H1 (cell line): ENCODE measurements at regions not wholly inside any gene's neighbourhood (a gene's known extent, or its start where the extent isn't known, plus 50 kb on each side); places are given as distances from the start of the nearest gene placed in this dataset.
"Not testable (repeated sequence)": the region's sequence is repeated elsewhere in the genome, so short reads cannot be mapped to it uniquely, and the experiment has no call there.

Experiments
- CTCF ChIA-PET: fragments of 300-600 bp; sonication (Branson Sonifier 250); formaldehyde crosslinking; loops from one replicate; lab custom pipeline; 2021; ENCODE audit not compliant: partially characterized antibody; lab: Charles Lee
- POLR2A ChIA-PET: fragments of 300-600 bp; sonication (Branson Sonifier 250); formaldehyde crosslinking; loops from one replicate; lab custom pipeline; 2021; ENCODE audit warnings: inconsistent platforms; ENCODE audit not compliant: partially characterized antibody; lab: Charles Lee
- DNase-seq, 2 experiments: peaks; one replicate each; pipeline versions ENCODE4 v3.0.0 to v3.0.0-alpha.2; 2010 to 2022; ENCODE audit warnings: low spot score in 2 of 2, low read depth in 1 of 2, mixed read lengths in 1 of 2
- FAIRE-seq: peaks from 2 replicates; lab custom pipeline; 2011; peaks lifted over from hg19 to GRCh38; lab: Jason Lieb, UNC
- H2AFZ ChIP-seq: 2 replicates; pipeline ENCODE4 v1.8.1; 2012; ENCODE audit warnings: low read length, inconsistent platforms
- H2AK5ac ChIP-seq: 2 replicates; pipeline ENCODE4 v1.6.1; 2013; ENCODE audit warnings: low read depth, low read length
- H2BK120ac ChIP-seq: replicated peaks from 2 replicates; pipeline ENCODE3; 2013; ENCODE audit warnings: low read depth, low read length, inconsistent platforms
- H2BK12ac ChIP-seq: 2 replicates; pipeline ENCODE4 v1.6.1; 2013; ENCODE audit warnings: low read depth, low read length
- H2BK15ac ChIP-seq: 2 replicates; pipeline ENCODE4 v1.6.1; 2013; ENCODE audit warnings: low read length
- H2BK20ac ChIP-seq: 2 replicates; pipeline ENCODE4 v1.6.1; 2013; ENCODE audit warnings: low read length
- H2BK5ac ChIP-seq: 2 replicates; pipeline ENCODE4 v1.6.1; 2013; ENCODE audit warnings: low read depth, low read length
- H3K14ac ChIP-seq: 2 replicates; pipeline ENCODE4 v1.6.1; 2013; ENCODE audit warnings: inconsistent platforms; ENCODE audit not compliant: insufficient read length
- H3K18ac ChIP-seq: 2 replicates; pipeline ENCODE4 v1.6.1; 2013; ENCODE audit warnings: low read length; ENCODE audit errors: extremely low read depth
- H3K23ac ChIP-seq: 2 replicates; pipeline ENCODE4 v1.6.1; 2013; ENCODE audit warnings: inconsistent platforms; ENCODE audit not compliant: insufficient read length
- H3K23me2 ChIP-seq: 2 replicates; pipeline ENCODE4 v1.6.1; 2013; ENCODE audit warnings: low read depth, low read length
- H3K27ac ChIP-seq: 2 replicates; pipeline ENCODE4 v1.6.1; 2011; ENCODE audit warnings: low read depth, low read length, inconsistent platforms
- H3K27me3 ChIP-seq, 4 experiments: replicated peaks in 1 of 4; 1 replicate in 1 of 4; 2 replicates in 3 of 4; pipeline versions ENCODE4 v1.6.1 to v1.8.1; 2011 to 2013; ENCODE audit warnings: low read length in 3 of 4, mild to moderate bottlenecking in 3 of 4, inconsistent platforms in 2 of 4, mixed read lengths in 2 of 4, moderate library complexity in 1 of 4; ENCODE audit not compliant: control insufficient read depth in 3 of 4, insufficient read depth in 3 of 4; ENCODE audit errors: extremely low read depth in 1 of 4
- H3K36me3 ChIP-seq, 4 experiments: 2 replicates each; pipeline versions ENCODE4 v1.6.1 to v1.8.1; 2011 to 2013; ENCODE audit warnings: mild to moderate bottlenecking in 4 of 4, low read length in 3 of 4, moderate library complexity in 2 of 4, control low read depth in 1 of 4, inconsistent platforms in 1 of 4; ENCODE audit not compliant: insufficient read depth in 4 of 4, control insufficient read depth in 2 of 4
- H3K4ac ChIP-seq: replicated peaks from 2 replicates; pipeline ENCODE3; 2013; ENCODE audit warnings: low read length, low read depth, mixed read lengths, inconsistent platforms; ENCODE audit not compliant: insufficient read length
- H3K4me1 ChIP-seq, 4 experiments: replicated peaks in 1 of 4; 1 replicate in 1 of 4; 2 replicates in 3 of 4; pipeline versions ENCODE4 v1.6.1 to v1.8.1; 2011 to 2013; ENCODE audit warnings: low read length in 3 of 4, inconsistent platforms in 2 of 4, mixed read lengths in 1 of 4; ENCODE audit not compliant: insufficient read depth in 4 of 4, control insufficient read depth in 3 of 4
- H3K4me2 ChIP-seq, 2 experiments: 2 replicates each; pipeline versions ENCODE4 v1.6.1 to v1.8.1; 2011 to 2013; ENCODE audit warnings: low read depth in 2 of 2, low read length in 2 of 2, control low read depth in 1 of 2, inconsistent platforms in 1 of 2, mild to moderate bottlenecking in 1 of 2; ENCODE audit not compliant: insufficient read depth in 1 of 2
- H3K4me3 ChIP-seq, 4 experiments: fragments of 200-600, 300-600 bp in 1 of 4; sonication (generic), shearing (Covaris generic), sonication (Bioruptor Twin) in 1 of 4; 2 replicates each; pipeline versions ENCODE4 v1.5.1 to v1.8.1; 2011 to 2016; ENCODE audit warnings: low read length in 4 of 4, low read depth in 3 of 4, control low read depth in 2 of 4, inconsistent platforms in 2 of 4, mild to moderate bottlenecking in 2 of 4, mixed read lengths in 1 of 4, moderate library complexity in 1 of 4; ENCODE audit not compliant: insufficient read depth in 2 of 4; ENCODE audit errors: extremely low read depth in 1 of 4
- H3K56ac ChIP-seq: replicated peaks from 2 replicates; pipeline ENCODE3; 2013; ENCODE audit warnings: low read depth, mild to moderate bottlenecking, mixed read lengths, low read length, inconsistent platforms; ENCODE audit not compliant: insufficient read length
- H3K79me1 ChIP-seq: 2 replicates; pipeline ENCODE4 v1.6.1; 2013; ENCODE audit warnings: low read depth, low read length, control low read depth
- H3K79me2 ChIP-seq, 2 experiments: 2 replicates each; pipeline versions ENCODE4 v1.6.1 to v1.8.1; 2012 to 2013; ENCODE audit warnings: low read length in 2 of 2, mild to moderate bottlenecking in 2 of 2, inconsistent platforms in 1 of 2; ENCODE audit not compliant: insufficient read depth in 2 of 2, control insufficient read depth in 1 of 2
- H3K9ac ChIP-seq, 4 experiments: replicated peaks in 1 of 4; 1 replicate in 1 of 4; 2 replicates in 3 of 4; pipeline versions ENCODE4 v1.6.1 to v1.8.1; 2011 to 2013; ENCODE audit warnings: low read depth in 3 of 4, low read length in 3 of 4, control low read depth in 2 of 4, mild to moderate bottlenecking in 2 of 4, moderate library complexity in 2 of 4, inconsistent platforms in 1 of 4; ENCODE audit errors: extremely low read depth in 1 of 4
- H3K9me3 ChIP-seq, 2 experiments: 2 replicates each; pipeline versions ENCODE4 v1.6.1 to v1.8.1; 2012 to 2013; ENCODE audit warnings: mild to moderate bottlenecking in 2 of 2, moderate library complexity in 2 of 2, control low read depth in 1 of 2, inconsistent platforms in 1 of 2, low read depth in 1 of 2, low read length in 1 of 2, mixed read lengths in 1 of 2; ENCODE audit not compliant: insufficient read depth in 2 of 2
- H4K20me1 ChIP-seq, 2 experiments: replicated peaks in 1 of 2; 2 replicates each; pipeline versions ENCODE3 to v1.8.1; 2011 to 2013; ENCODE audit warnings: inconsistent platforms in 2 of 2, low read length in 2 of 2, mild to moderate bottlenecking in 1 of 2; ENCODE audit not compliant: insufficient read depth in 2 of 2, control insufficient read depth in 1 of 2
- H4K5ac ChIP-seq: 2 replicates; pipeline ENCODE4 v1.6.1; 2013; ENCODE audit warnings: low read length, low read depth, mixed read lengths, inconsistent platforms; ENCODE audit not compliant: insufficient read length
- H4K8ac ChIP-seq: 2 replicates; pipeline ENCODE4 v1.8.0; 2013; ENCODE audit warnings: mild to moderate bottlenecking, moderate library complexity, low read length, inconsistent platforms; ENCODE audit not compliant: insufficient read depth; ENCODE audit errors: extremely low read depth
- H4K91ac ChIP-seq: replicated peaks from 2 replicates; pipeline ENCODE3; 2013; ENCODE audit warnings: low read length, mixed read lengths, inconsistent platforms; ENCODE audit not compliant: insufficient read length
- WGBS, 2 experiments: shearing (Covaris generic) in 1 of 2; methylation state at CpG; one replicate each; pipeline versions ENCODE4 v1.1.6 to v1.1.7; 2013 to 2015; ENCODE audit warnings: low lambda C conversion rate in 2 of 2, mixed read lengths in 2 of 2, inconsistent platforms in 1 of 2, low coverage in 1 of 2, missing lambda C conversion rate in 1 of 2; ENCODE audit not compliant: insufficient replicate concordance in 2 of 2, insufficient coverage in 1 of 2, insufficient read length in 1 of 2; ENCODE audit errors: extremely low coverage in 1 of 2, missing lambda C conversion rate in 1 of 2; 5-methylcytosine and 5-hydroxymethylcytosine counted together

DNA sequence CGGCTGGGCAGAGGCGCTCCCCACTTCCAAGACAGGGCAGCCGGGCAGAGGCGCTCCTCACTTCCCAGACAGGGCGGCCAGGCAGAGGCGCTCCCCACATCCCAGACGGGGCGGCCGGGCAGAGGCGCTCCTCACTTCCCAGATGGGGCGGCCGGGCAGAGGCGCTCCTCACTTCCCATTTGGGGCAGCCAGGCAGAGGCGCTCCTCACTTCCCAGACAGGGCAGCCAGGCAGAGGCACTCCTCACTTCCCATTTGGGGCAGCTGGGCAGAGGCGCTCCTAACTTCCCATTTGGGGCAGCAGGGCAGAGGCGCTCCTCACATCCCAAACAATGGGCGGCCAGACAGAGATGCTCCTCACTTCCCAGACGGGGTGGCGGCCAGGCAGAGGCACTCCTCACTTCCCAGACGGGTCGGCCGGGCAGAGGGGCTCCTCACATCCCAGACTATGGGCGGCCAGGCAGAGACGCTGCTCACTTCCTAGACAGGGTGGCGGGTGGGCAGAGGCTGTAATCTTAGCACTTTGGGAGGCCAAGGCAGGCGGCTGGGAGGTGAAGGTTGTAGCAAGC, 344.4 kb downstream of the TUBA3C start:
- POLR2A ChIA-PET, H3K4me1 ChIP-seq, FAIRE-seq, H3K36me3 ChIP-seq, H2AFZ ChIP-seq, H3K23me2 ChIP-seq, H4K20me1 ChIP-seq, H3K14ac ChIP-seq, H3K18ac ChIP-seq, H3K79me1 ChIP-seq, H3K79me2 ChIP-seq, H3K4me3 ChIP-seq, H2BK20ac ChIP-seq, H2BK120ac ChIP-seq, H2BK12ac ChIP-seq, DNase-seq, H2BK15ac ChIP-seq, H4K8ac ChIP-seq, H3K27ac ChIP-seq, H4K5ac ChIP-seq, CTCF ChIA-PET, H4K91ac ChIP-seq, H2AK5ac ChIP-seq, H3K56ac ChIP-seq, H3K4ac ChIP-seq, H2BK5ac ChIP-seq, H3K27me3 ChIP-seq, H3K23ac ChIP-seq, H3K4me2 ChIP-seq, H3K9ac ChIP-seq: not testable (repeated sequence)
- H3K9me3 ChIP-seq, result peaks cover 0 to 23% of the 10 kb centered on the region in 2 experiments; a peak in 3 of 4 replicates
- WGBS, 2 experiments, result 89% methylated on average over 25 of the region's 26 CpGs; no CpG with 5 or more reads in 1 of the 2 experiments
